Neural progenitor cell (in vitro differentiated cells): ENCODE measurements at regions not wholly inside any gene's neighbourhood (a gene's known extent, or its start where the extent isn't known, plus 50 kb on each side); places are given as distances from the start of the nearest gene placed in this dataset.
A peak's percentile ranks its signal among the peaks of the same experiment; 100 is the strongest.

Experiments used
- DNase-seq: peaks from one replicate; pipeline ENCODE4 v3.0.0-alpha.2; 2016; ENCODE audit warnings: low spot score
- H2AFZ ChIP-seq: fragments of 200-600 bp; sonication (generic); replicated peaks from 2 replicates; pipeline ENCODE4 v1.6.1; 2016; ENCODE audit warnings: antibody characterized with exemption
- H3F3A ChIP-seq: fragments of 200-600 bp; sonication (generic); 2 replicates; pipeline ENCODE4 v1.6.1; 2016; ENCODE audit warnings: antibody characterized with exemption, low read depth
- H3K27ac ChIP-seq: fragments of 200-600 bp; sonication (generic); 2 replicates; pipeline ENCODE4 v1.5.1; 2016; ENCODE audit warnings: mild to moderate bottlenecking
- H3K27me3 ChIP-seq: fragments of 200-600 bp; sonication (generic); 2 replicates; pipeline ENCODE4 v1.6.1; 2016; ENCODE audit warnings: mild to moderate bottlenecking, moderate library complexity
- H3K36me3 ChIP-seq: fragments of 200-600 bp; sonication (generic); 2 replicates; pipeline ENCODE4 v1.5.1; 2016
- H3K4me1 ChIP-seq: fragments of 200-600 bp; sonication (generic); 2 replicates; pipeline ENCODE4 v1.6.1; 2016; ENCODE audit warnings: mixed run types
- H3K4me2 ChIP-seq: fragments of 200-600 bp; sonication (generic); 2 replicates; pipeline ENCODE4 v1.6.1; 2016
- H3K4me3 ChIP-seq: fragments of 200-600 bp; sonication (generic); 2 replicates; pipeline ENCODE4 v1.5.1; 2016
- H3K79me2 ChIP-seq: fragments of 200-600 bp; sonication (generic); 2 replicates; pipeline ENCODE4 v1.6.1; 2016; ENCODE audit warnings: low read depth
- H3K9ac ChIP-seq: fragments of 200-600 bp; sonication (generic); 2 replicates; pipeline ENCODE4 v1.6.1; 2016
- H3K9me3 ChIP-seq: fragments of 200-600 bp; sonication (generic); 2 replicates; pipeline ENCODE4 v1.5.1; 2016; ENCODE audit warnings: low read depth
- H4K20me1 ChIP-seq: fragments of 200-600 bp; sonication (generic); 2 replicates; pipeline ENCODE4 v1.6.1; 2016; ENCODE audit warnings: low read depth
- H3K27ac Mint-ChIP-seq: 3 replicates; pipeline ENCODE4 v1.8.0; 2021; ENCODE audit warnings: mixed read lengths
- H3K27me3 Mint-ChIP-seq: 2 replicates; pipeline ENCODE4 v1.8.0; 2022; ENCODE audit warnings: low read depth, mild to moderate bottlenecking, inconsistent platforms, moderate library complexity, mixed read lengths; ENCODE audit not compliant: insufficient read depth
- H3K36me3 Mint-ChIP-seq: 3 replicates; pipeline ENCODE4 v1.8.0; 2021; ENCODE audit warnings: mixed read lengths
- H3K4me1 Mint-ChIP-seq: 3 replicates; pipeline ENCODE4 v1.8.0; 2021; ENCODE audit warnings: mixed read lengths
- H3K4me3 Mint-ChIP-seq: 3 replicates; pipeline ENCODE4 v1.8.0; 2021; ENCODE audit warnings: mild to moderate bottlenecking, moderate library complexity, mixed read lengths
- H3K9me3 Mint-ChIP-seq: 3 replicates; pipeline ENCODE4 v1.8.0; 2020; ENCODE audit warnings: mixed read lengths
- EZH2 ChIP-seq: fragments of 200-600 bp; sonication (generic); IDR thresholded peaks from 2 replicates; pipeline ENCODE4 v1.6.1; 2017; ENCODE audit warnings: antibody characterized with exemption, mild to moderate bottlenecking, moderate library complexity
- EZH2phosphoT487 ChIP-seq: fragments of 200-600 bp; sonication (generic); IDR thresholded peaks from 2 replicates; pipeline ENCODE4 v1.6.1; 2017; ENCODE audit warnings: antibody characterized with exemption
- TF ChIP-seq, protein P1 (sequence below): fragments of 200-600 bp; sonication (generic); IDR thresholded peaks from 2 replicates; pipeline ENCODE4 v1.5.1; 2017; ENCODE audit warnings: antibody characterized with exemption, mild to moderate bottlenecking

DNA sequence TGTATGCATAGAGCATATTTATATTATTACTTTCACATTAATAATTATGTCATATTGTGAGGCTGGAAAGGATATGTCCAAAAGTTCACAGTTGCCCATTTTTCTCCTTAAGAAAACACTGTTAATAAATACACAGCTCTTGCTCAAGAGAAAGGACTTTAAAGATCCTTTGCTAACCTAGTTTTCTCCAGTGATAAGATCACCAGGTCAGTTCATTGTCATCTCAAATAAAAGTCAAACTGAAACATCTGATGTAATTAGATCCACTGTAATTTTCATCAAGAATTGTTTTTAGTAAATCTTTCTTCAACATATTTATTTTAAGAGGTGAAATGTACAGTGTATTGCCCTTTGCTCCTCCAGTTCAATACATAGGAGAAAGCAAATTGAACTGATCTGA, 82.8 kb upstream of the KLHL1 start:
- TF ChIP-seq, protein P1, sequence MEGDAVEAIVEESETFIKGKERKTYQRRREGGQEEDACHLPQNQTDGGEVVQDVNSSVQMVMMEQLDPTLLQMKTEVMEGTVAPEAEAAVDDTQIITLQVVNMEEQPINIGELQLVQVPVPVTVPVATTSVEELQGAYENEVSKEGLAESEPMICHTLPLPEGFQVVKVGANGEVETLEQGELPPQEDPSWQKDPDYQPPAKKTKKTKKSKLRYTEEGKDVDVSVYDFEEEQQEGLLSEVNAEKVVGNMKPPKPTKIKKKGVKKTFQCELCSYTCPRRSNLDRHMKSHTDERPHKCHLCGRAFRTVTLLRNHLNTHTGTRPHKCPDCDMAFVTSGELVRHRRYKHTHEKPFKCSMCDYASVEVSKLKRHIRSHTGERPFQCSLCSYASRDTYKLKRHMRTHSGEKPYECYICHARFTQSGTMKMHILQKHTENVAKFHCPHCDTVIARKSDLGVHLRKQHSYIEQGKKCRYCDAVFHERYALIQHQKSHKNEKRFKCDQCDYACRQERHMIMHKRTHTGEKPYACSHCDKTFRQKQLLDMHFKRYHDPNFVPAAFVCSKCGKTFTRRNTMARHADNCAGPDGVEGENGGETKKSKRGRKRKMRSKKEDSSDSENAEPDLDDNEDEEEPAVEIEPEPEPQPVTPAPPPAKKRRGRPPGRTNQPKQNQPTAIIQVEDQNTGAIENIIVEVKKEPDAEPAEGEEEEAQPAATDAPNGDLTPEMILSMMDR = no peak
- TF ChIP-seq EZH2phosphoT487 (no peak), EZH2 (no peak)
- no peaks in the 10 kb centered on the region for H3K27me3 ChIP-seq
- no peaks in the 10 kb centered on the region for H4K20me1 ChIP-seq
- no peak overlapping the region for H3K27ac Mint-ChIP-seq
- no peaks in the 10 kb centered on the region for H3K36me3 ChIP-seq
- no peaks in the 10 kb centered on the region for H3F3A ChIP-seq
- H3K9me3 ChIP-seq = no peaks in the 10 kb centered on the region
- H2AFZ ChIP-seq = no peak overlapping the region
- H3K27ac ChIP-seq = no peak overlapping the region
- no peak overlapping the region for H3K9ac ChIP-seq
- no peak overlapping the region for H3K4me3 Mint-ChIP-seq
- H3K4me3 ChIP-seq = no peak overlapping the region
- peaks cover 6% of the 10 kb centered on the region for H3K4me1 ChIP-seq
- H3K79me2 ChIP-seq = no peaks in the 10 kb centered on the region
- no peak for DNase-seq
- H3K4me1 Mint-ChIP-seq = no peaks in the 10 kb centered on the region
- H3K36me3 Mint-ChIP-seq = no peaks in the 10 kb centered on the region
- H3K4me2 ChIP-seq = no peak overlapping the region
- no peaks in the 10 kb centered on the region for H3K9me3 Mint-ChIP-seq
- H3K27me3 Mint-ChIP-seq = no peaks in the 10 kb centered on the region

DNA sequence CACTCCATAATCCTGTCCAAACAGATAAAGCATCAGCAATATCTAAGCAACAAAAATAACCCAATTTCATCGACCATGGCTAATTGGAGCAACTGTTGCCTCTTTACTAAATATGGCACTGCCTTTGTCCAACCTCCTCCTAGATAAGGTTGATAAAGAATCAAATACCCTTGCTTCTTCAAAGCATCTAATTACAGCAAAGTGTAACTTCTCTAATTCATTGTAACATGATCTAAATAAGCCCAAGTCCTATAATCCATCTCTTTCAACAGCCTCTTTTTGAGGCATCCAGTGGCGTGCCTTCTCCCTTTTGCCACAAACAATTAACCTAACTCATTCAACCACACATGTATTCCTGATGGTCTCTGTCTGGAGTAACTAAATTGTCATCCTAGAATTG, 81.7 kb upstream of the KLHL1 start:
- peak; percentile 28 for DNase-seq
- H3K4me1 Mint-ChIP-seq = no peaks in the 10 kb centered on the region
- Histone ChIP-seq H2AFZ (no peak overlapping the region), H3K79me2 (no peaks in the 10 kb centered on the region), H3K4me3 (no peak overlapping the region), H4K20me1 (no peaks in the 10 kb centered on the region), H3K27me3 (no peaks in the 10 kb centered on the region), H3K9ac (no peak overlapping the region), H3K36me3 (no peaks in the 10 kb centered on the region), H3K9me3 (no peaks in the 10 kb centered on the region), H3K4me2 (no peak overlapping the region), H3K4me1 (peaks cover 6% of the 10 kb centered on the region), H3K27ac (no peak overlapping the region), H3F3A (no peaks in the 10 kb centered on the region)
- H3K27ac Mint-ChIP-seq = no peak overlapping the region
- TF ChIP-seq, protein P1 = no peak
- TF ChIP-seq EZH2phosphoT487 = no peak
- TF ChIP-seq EZH2 = no peak
- H3K27me3 Mint-ChIP-seq = no peaks in the 10 kb centered on the region
- H3K4me3 Mint-ChIP-seq = no peak overlapping the region
- H3K9me3 Mint-ChIP-seq = no peaks in the 10 kb centered on the region
- no peaks in the 10 kb centered on the region for H3K36me3 Mint-ChIP-seq

DNA sequence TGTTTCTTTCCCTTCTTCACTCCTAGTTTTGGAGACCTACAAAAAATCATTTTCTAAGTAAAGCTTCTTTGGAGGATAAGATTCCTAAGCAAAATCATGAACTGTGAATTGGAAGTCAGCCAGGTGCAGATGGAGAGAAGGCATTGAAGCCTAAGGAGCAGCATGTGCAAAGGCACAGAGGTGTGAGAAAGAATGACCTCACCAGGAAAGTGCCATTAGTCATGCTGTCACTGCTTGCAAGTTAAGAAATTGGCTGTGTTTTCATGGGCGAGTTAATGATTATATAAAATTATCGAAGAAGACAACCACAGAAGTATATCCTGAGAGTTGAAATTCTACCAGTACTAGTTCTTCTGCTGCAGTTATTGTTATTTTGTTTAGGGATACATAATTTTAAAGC, 80.3 kb upstream of the KLHL1 start:
- no peak overlapping the region for H3K9ac ChIP-seq
- Mint-ChIP-seq H3K27me3 (no peaks in the 10 kb centered on the region), H3K36me3 (no peaks in the 10 kb centered on the region), H3K27ac (no peak overlapping the region), H3K9me3 (no peaks in the 10 kb centered on the region), H3K4me1 (no peaks in the 10 kb centered on the region), H3K4me3 (no peak overlapping the region)
- H3K27me3 ChIP-seq = no peaks in the 10 kb centered on the region
- H3K9me3 ChIP-seq = no peaks in the 10 kb centered on the region
- no peak for DNase-seq
- no peak overlapping the region for H3K4me3 ChIP-seq
- no peaks in the 10 kb centered on the region for H3K36me3 ChIP-seq
- no peaks in the 10 kb centered on the region for H3F3A ChIP-seq
- H3K4me1 ChIP-seq = peaks cover 6% of the 10 kb centered on the region
- no peak for TF ChIP-seq EZH2
- TF ChIP-seq, protein P1 = no peak
- TF ChIP-seq EZH2phosphoT487 = no peak
- H4K20me1 ChIP-seq = no peaks in the 10 kb centered on the region
- no peak overlapping the region for H3K27ac ChIP-seq
- H3K79me2 ChIP-seq = no peaks in the 10 kb centered on the region
- H3K4me2 ChIP-seq = no peak overlapping the region
- H2AFZ ChIP-seq = no peak overlapping the region

DNA sequence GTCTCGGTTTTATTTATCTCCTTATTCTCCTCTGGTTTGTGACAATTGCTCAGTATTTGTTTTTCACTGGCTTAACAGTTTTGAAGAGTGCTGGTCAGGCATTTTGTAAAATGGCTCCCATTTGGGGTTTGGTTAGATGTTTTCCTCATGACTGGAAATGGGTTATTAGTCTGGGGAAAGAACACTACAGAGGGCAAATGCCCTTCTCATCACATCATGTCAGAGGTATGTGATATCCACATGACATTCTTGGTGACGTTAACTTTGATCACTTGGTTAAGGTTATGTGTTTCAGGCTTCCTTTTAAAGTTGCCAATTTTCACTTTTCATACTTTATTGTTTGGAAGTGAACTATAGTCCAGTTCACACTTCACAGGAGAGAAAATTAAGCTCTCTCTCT, 74.8 kb upstream of the KLHL1 start:
- Histone ChIP-seq H3K4me3 (no peak overlapping the region), H3K79me2 (no peaks in the 10 kb centered on the region), H2AFZ (peak overlapping the region; percentile 64), H3F3A (no peaks in the 10 kb centered on the region), H3K9ac (no peak overlapping the region), H3K36me3 (no peaks in the 10 kb centered on the region), H3K4me1 (no peaks in the 10 kb centered on the region), H3K4me2 (no peak overlapping the region), H3K27ac (no peak overlapping the region), H3K27me3 (no peaks in the 10 kb centered on the region), H4K20me1 (no peaks in the 10 kb centered on the region), H3K9me3 (no peaks in the 10 kb centered on the region)
- H3K36me3 Mint-ChIP-seq = no peaks in the 10 kb centered on the region
- H3K27me3 Mint-ChIP-seq = no peaks in the 10 kb centered on the region
- H3K4me1 Mint-ChIP-seq = no peaks in the 10 kb centered on the region
- H3K27ac Mint-ChIP-seq = no peak overlapping the region
- H3K4me3 Mint-ChIP-seq = no peak overlapping the region
- no peaks in the 10 kb centered on the region for H3K9me3 Mint-ChIP-seq
- TF ChIP-seq EZH2phosphoT487 (no peak), EZH2 (no peak)
- TF ChIP-seq, protein P1 = no peak
- no peak for DNase-seq
